ENCODE measurements at regions not wholly inside any gene's neighbourhood (a gene's known extent, or its start where the extent isn't known, plus 50 kb on each side); places are given as distances from the start of the nearest gene placed in this dataset.

GRCh38 chr10:130784326-130784725, 527.2 kb downstream of the TCERG1L start:
- peaks cover 0 to 10% of the 10 kb centered on the region in 2 donors for H3K27me3 ChIP-seq
- DNase-seq (ENCODE audit: low spot score in 2 of 2): no peak
- no peak for TF ChIP-seq POLR2AphosphoS5 (IDR thresholded peaks at IDR 0.05)
- TF ChIP-seq POLR2A (IDR thresholded peaks at IDR 0.05): no peak
- TF ChIP-seq CTCF (IDR thresholded peaks at IDR 0.05): no peak
- H3K4me3 ChIP-seq: no peak overlapping the region
- H3K27ac ChIP-seq: no peak overlapping the region
- intact Hi-C loops (cut with DNase I; ENCODE audit: low total_unique reads): no loop called here
- H3K9me3 ChIP-seq: no peaks in the 10 kb centered on the region
- no peaks in the 10 kb centered on the region for H3K36me3 ChIP-seq
- no peaks in the 10 kb centered on the region for H3K4me1 ChIP-seq

GRCh38 chr10:130786365-130786966, 525.1 kb downstream of the TCERG1L start:
- no peaks in the 10 kb centered on the region for H3K4me1 ChIP-seq
- no peaks in the 10 kb centered on the region for H3K36me3 ChIP-seq
- H3K27ac ChIP-seq: no peak overlapping the region
- peaks cover 0 to 6% of the 10 kb centered on the region in 2 donors for H3K27me3 ChIP-seq
- TF ChIP-seq POLR2AphosphoS5 (IDR thresholded peaks at IDR 0.05) (no peak), POLR2A (IDR thresholded peaks at IDR 0.05) (no peak), CTCF (IDR thresholded peaks at IDR 0.05) (no peak)
- intact Hi-C loops (cut with DNase I; ENCODE audit: low total_unique reads): no loop called here
- no peak for DNase-seq (ENCODE audit: low spot score in 2 of 2)
- H3K9me3 ChIP-seq: no peaks in the 10 kb centered on the region
- no peak overlapping the region for H3K4me3 ChIP-seq

GRCh38 chr10:130787243-130787642, 524.3 kb downstream of the TCERG1L start:
- Histone ChIP-seq H3K36me3 (no peaks in the 10 kb centered on the region), H3K27me3 (peaks cover 0 to 12% of the 10 kb centered on the region in 2 donors), H3K4me3 (no peak overlapping the region), H3K9me3 (no peaks in the 10 kb centered on the region), H3K27ac (no peak overlapping the region), H3K4me1 (no peaks in the 10 kb centered on the region)
- intact Hi-C loops (cut with DNase I; ENCODE audit: low total_unique reads): no loop called here
- no peak for TF ChIP-seq POLR2A (IDR thresholded peaks at IDR 0.05)
- no peak for TF ChIP-seq CTCF (IDR thresholded peaks at IDR 0.05)
- TF ChIP-seq POLR2AphosphoS5 (IDR thresholded peaks at IDR 0.05): no peak
- no peak for DNase-seq (ENCODE audit: low spot score in 2 of 2)

GRCh38 chr10:130787821-130788220, 523.7 kb downstream of the TCERG1L start:
- no peak for TF ChIP-seq POLR2A (IDR thresholded peaks at IDR 0.05)
- no peak for TF ChIP-seq POLR2AphosphoS5 (IDR thresholded peaks at IDR 0.05)
- no peak for TF ChIP-seq CTCF (IDR thresholded peaks at IDR 0.05)
- H3K27me3 ChIP-seq: peaks cover 0 to 18% of the 10 kb centered on the region in 2 donors
- intact Hi-C loops (cut with DNase I; ENCODE audit: low total_unique reads): no loop called here
- no peaks in the 10 kb centered on the region for H3K36me3 ChIP-seq
- no peak for DNase-seq (ENCODE audit: low spot score in 2 of 2)
- H3K4me1 ChIP-seq: no peaks in the 10 kb centered on the region
- no peak overlapping the region for H3K4me3 ChIP-seq
- H3K27ac ChIP-seq: no peak overlapping the region
- H3K9me3 ChIP-seq: no peaks in the 10 kb centered on the region

GRCh38 chr10:130790339-130790738, 521.2 kb downstream of the TCERG1L start:
- peaks cover 0 to 25% of the 10 kb centered on the region in 2 donors for H3K27me3 ChIP-seq
- DNase-seq (ENCODE audit: low spot score in 2 of 2): no peak
- no peaks in the 10 kb centered on the region for H3K9me3 ChIP-seq
- H3K27ac ChIP-seq: no peak overlapping the region
- no peaks in the 10 kb centered on the region for H3K4me1 ChIP-seq
- H3K36me3 ChIP-seq: no peaks in the 10 kb centered on the region
- no peak overlapping the region for H3K4me3 ChIP-seq
- TF ChIP-seq POLR2A (IDR thresholded peaks at IDR 0.05) (no peak), CTCF (IDR thresholded peaks at IDR 0.05) (no peak), POLR2AphosphoS5 (IDR thresholded peaks at IDR 0.05) (no peak)
- intact Hi-C loops (cut with DNase I; ENCODE audit: low total_unique reads): loop anchor here (10.0 kb wide), 1 partner anchor 976 kb away; no protein-coding TSS in a partner anchor
